Germinal center (tissue), 1 donor: ENCODE measurements at regions not wholly inside any gene's neighbourhood (a gene's known extent, or its start where the extent isn't known, plus 50 kb on each side); places are given as distances from the start of the nearest gene placed in this dataset.

Experiments used
- DNase-seq: peaks from one replicate; pipeline ENCODE4 v3.0.0; 2012; ENCODE audit warnings: mixed read lengths, low spot score

DNA sequence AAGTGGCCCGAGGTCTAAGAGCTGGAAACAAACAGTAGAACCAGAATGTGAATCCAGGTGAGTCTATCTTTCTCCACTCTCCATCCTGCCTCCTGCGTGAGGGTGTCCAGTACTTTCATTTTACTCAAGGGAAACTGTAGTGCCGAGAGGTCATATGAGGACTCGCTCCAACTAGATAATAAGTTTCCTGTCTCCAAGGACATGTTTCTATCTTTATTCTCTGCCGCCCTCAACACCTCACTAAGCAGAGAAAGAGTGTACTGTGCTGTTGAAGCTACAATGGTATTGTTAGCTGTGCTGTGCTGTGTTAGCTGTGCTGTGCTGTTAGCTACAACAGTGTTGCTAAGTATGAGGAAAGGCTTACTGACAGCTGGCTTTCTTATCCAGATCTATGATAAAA is 137.9 kb upstream of the COL8A1 start:
- DNase-seq = no peak

DNA sequence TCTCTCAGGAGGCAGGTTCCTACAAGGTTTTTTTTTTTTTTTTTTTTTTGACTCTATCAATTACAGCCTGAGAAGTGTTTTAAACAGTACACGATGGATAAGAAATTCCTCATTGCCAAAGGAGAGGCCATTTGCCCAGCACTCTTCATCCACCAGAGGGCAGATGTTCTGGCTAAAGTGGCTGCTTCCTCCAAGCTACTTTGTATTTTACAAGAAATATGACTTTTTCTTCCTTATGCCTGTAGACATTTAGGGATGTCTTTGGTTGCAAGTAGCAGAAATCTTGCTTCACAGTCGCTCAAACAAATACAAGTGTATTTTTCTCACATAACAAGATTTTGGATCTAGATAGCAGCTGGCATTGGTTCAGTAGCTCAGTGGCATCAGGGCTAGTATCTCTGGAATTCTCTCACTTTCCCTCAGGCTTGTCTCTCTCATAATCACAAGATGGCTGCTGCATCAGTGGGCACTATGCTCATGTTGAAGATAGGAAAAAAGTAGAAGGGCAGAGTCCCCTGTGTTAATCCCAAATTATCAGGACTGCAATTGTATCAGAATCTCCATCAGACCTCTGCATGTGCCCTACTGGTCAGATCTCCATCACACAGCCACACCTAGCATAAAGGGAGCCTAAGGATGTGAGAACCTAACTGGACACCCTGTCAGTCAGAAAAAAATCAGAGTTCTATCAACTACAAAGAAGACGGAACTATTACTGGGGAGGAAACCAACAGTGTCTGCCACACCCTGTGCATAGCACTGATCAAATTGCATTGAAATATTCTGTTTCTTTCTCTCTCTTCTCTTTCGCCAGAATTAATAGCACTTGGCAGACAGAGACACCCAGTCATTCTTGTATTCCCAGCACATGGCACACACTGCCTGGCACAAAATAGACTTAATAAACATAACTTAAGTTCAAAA is 138.9 kb upstream of the COL8A1 start:
- no peak for DNase-seq

DNA sequence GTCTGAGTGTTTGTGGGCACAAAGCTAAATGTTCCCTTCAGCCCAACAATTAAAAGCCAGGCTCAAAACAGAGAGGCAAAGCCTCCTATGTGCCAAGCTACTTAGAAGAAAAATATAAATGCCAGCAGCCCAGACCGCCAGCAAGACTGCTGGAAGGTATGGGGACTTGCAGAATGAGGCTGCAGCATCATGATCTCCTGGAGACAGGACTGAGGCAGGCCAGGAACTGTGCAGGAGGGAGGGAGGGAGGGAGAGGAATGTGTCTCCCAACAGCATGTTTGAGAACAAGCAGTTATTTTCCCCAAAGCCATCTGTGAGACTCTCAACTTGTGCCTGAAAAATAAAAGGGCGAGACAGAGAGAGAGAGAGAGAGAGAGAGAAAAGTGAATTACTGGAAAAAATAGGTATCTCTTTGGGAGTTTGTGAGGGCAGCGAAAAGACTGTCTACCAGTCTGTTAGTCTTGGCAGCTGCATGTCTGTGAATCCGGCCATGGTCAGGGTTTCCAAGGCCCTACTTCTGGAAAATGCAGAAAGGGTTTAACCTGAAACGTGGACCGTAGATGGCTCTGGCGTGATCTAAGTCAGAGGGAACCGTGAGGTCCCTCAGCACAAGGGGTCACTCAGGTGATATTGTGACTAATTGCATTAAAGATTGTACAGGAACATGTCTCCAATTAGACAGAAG is 139.7 kb upstream of the COL8A1 start:
- DNase-seq = no peak

DNA sequence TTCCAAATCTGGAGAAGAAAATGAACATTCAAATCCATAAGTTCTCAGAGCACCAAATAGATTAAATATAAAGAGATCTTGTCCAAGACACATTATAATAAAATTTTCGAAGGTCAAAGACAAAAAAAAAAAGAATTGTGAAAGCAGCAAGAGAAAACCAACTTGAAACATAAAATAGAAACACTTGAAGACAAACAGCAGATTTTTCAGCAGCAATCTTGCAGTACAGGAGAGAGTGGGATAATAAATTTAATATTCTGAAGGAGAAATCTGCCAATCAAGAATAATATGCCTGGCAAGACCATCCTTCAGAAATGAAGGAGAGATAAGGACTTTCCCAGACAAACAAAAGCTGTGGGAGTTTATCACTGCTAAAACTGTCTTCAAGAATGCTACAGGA is 150.5 kb upstream of the COL8A1 start:
- DNase-seq = no peak

DNA sequence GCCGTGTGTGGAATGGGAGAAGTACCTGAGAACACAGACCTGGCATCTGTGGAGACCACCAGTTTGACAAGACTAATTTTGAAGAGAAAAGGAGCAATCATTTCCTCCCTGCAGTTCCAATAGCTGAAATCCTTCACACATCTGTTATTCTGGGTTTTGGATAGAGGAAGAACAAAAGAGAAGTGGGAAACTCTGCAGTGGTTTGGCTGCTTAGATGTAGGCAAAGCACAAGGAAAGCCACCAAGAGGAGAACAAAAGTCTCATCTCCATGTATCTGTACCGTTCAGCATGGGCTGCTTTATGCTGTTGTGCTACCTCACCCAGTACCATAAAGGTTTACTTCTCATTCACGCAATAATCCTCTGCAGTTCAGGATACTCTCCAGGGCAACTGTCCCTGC is 153.1 kb upstream of the COL8A1 start:
- no peak for DNase-seq

DNA sequence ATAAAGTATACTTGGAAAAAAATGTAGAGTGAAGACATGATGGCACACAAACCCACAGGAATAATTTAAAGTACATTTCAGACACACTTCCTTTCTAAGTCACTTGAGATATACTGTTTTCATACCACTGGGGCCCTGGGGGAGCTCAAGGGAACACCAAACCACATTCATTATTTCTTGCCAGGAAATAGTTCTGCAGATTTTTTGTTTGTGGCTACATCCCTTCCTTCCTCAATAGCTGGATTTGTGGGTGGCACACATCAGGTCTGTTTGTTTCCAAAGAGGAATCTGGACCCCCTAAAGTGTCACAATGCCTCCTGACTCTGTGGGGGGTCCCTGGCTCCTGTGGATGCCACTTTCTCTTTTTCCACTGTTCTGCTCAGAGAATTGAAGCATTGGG is 153.5 kb upstream of the COL8A1 start:
- DNase-seq = no peak

DNA sequence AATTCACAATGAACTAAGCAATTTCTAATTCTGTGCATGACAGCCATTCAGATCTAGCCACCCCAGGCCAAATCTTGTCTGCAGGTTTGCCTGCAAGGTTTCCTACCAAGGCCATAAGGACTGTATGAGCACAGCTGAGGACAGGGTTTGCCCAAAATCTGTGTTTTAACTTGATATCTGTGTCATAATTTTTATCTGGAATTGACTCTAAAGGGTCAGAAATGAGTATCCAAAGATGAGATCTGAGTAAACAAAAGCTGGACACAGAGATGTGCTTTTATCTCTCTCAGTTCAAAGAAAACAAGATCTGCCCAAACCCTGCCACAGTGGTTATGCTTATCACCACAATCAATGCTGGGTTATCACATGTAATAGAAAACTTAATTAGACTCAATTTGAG is 154.6 kb upstream of the COL8A1 start:
- DNase-seq = no peak

DNA sequence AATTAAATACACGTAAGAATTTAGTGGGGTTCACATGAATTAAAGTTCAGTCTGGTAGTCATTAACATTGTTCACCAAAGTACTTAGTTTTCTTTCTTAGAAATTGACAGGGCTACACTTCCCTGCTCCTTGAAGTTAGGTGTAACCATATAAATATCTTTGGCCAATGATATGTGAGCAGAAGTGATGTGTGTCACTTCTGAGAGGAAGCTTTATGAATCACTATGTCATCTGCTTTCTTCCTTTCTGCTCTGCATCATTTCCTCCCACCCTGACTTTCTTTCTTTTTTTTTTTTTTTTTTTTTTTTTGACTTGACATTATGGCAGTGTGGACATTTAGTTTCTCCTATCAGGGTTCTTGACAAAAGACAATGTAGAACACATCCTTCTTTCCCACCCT is 156.2 kb upstream of the COL8A1 start:
- DNase-seq = no peak

DNA sequence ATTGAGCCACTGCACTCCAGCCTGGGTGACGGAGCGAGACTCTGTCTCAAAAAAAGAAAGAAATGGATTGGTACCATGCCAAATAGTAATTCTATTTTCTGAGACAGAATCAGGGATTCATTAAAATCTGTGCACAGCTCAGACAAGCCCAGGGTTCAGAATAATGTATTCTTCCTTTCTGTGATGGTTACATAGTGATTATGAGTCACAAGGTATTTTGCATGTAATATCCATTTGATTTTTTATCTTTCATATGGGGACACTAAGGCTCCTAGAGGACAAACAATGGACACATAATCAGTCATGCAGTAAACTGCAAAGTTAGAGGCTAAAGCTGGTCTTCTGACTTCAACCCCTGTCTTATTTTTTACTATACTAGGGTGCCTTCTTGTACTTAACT is 156.8 kb upstream of the COL8A1 start:
- no peak for DNase-seq

DNA sequence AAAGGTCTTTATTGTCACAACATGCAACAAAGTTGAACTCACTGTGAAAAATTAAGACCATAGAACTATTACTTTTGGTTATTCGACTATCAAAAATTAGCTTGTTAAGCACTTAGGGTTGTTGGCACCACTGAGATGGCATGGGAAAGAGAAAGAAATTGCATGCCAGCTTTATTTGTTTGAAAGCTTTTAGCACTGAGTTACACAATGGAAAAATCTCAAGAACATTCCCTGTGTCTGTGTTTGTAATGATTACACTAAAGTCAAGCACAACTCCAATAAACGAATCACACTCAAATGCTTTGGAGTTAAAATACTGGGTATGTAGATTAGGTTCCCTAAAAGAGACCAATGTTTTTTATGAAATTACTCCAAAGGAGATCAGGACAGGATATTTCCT is 158.6 kb upstream of the COL8A1 start:
- DNase-seq = no peak

DNA sequence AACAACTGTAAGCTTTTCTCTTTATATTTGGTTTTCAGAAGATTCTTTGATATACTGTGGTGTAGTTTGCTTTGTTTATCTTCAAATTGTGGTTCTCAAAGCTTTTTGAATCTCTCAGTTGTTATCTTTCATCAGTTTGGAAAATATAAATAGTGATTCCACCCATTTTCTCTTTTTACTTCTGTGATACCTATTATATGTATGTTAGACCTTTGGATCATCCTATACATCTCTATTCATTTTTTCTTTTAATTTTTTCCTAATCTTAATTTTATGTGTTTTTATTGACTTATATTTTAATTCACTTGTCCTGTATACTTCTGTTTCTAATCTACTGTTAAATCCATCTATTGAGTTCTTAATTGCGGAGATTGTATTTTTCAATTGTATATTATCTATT is 160.7 kb upstream of the COL8A1 start:
- DNase-seq = no peak

DNA sequence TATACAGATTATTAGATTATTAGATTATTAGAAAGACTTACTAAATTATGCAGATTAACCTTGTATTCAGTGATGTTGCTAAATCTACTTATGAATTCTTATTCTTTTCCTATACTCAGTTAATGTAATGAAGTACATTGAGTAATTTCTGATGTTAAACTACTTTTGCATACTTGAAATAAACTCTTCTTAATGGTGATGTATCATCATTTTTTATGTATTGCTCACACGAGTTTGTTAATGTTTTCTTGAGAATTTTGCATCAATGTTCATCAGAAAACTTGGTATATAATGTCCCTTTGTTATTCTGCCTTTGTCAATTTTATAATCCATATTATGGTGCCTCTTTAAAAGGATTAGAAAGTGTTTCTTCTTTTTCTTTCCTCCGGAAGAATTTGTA is 163.2 kb upstream of the COL8A1 start:
- no peak for DNase-seq

DNA sequence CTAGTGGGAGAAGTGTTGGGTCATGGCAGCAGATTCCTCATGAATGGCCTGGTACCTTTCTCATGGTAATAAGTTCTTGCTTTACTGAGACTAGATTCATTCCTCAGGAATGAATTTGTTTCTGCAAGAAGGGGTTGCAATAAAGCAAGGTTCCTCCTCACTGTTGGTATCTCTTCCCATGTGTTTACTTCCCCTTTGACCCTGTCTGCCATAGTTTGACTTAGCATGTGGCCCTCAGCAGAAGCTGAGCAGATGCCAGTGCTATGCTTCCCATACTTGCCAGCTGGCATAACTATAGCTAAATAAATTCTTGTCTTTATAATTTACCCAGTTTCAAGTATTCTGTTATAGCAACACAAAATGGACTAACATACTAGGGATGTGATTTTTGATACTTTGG is 163.6 kb upstream of the COL8A1 start:
- DNase-seq = no peak

DNA sequence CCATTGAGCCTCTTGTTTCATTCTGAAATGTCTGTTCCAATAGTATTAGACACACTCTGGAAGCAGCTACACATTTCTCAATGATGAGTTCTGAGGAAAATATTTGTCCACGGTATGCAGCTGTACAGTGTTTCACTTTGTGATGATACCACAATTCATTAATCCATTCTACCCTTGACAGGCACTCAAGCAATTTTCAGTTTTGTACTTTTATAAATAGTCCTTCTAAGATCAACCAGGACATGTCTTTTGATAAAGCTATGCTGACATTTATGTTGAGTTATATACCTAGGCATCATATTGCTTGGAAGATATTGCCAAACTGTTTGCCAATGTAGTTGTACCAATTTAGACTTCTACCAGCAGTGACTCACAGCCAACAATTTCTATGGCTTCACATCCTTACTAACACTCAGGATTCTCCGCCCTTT is 165.1 kb upstream of the COL8A1 start:
- DNase-seq = no peak

DNA sequence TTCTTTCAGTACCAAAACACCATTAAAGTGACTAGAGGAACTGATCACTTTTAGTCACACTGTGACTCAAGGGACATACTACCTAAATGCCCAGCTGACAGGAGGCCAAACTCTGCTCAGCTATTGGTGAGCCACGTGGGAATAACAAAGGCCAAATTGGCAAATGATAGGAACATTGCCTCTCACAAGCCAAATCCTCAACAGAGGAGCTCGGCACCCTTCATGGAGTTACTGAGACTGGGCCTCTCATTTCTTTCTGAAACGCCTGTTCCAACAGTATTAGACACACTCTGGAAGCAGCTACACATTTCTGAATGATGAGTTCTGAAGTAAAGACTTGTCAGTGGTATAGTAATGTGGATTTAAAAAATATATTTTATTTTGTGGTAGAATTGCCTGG is 166.0 kb upstream of the COL8A1 start:
- no peak for DNase-seq

DNA sequence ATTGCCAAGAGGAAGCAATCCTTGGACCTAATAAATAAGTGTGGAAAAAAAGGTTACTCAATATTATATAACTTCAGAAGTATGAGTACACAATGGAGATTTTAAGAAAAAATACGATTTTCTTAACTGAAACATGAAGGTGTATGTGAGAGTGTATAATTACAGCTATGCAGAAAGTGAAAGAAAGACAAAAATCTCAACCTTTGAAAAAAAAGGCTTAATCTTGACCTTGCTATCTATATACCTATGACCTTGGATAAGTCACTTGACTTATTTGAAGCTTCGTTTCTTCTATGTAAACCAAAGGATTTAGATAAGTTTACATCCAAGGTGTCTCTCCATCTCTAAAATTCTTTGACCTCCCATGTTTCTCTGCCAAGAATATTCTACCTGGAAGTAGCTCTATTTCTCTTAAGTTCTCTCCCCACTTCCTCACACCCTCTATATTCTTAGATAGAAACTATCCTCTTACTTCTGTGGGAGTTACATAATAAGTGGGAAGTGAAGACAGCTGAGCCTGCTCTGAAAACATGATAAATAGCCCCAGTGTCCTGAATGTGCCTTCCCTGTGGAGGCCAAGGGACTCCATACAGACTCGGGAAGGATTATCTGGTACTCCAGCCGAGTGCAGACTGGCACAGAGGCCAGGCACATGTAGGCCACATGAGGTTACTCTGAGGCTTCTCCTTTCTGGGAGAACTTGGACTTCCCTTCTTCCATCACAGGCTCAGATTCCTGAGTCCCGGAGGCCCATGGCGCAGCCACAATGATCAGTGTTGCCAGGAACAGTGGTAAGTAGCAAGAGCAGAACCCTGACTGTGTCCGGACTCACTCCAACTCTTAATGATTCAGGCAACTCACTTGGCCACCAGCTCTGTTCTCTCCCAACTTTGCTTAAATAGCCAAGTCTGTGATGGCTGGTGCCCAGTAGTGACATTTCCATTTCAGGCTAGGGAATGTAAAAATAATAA is 166.8 kb upstream of the COL8A1 start:
- no peak for DNase-seq

DNA sequence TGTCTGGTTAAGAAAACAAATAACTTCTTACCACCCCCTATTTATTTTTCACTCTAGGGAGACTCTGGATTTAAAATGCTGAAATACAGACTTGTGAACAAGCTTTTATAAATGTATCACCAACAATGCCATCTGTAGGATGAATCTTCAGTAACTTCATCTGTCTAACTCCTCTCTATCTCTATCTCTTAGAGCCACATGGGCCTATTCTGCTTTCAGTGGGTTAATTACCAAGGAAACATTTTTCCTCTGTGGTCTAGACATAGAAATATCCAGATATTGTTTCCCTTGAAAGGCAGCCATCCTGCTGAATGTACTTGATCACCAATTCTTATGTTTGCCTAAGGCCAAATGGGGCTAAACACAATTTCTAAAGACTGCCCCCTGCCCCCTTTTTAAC is 167.6 kb upstream of the COL8A1 start:
- DNase-seq = no peak

DNA sequence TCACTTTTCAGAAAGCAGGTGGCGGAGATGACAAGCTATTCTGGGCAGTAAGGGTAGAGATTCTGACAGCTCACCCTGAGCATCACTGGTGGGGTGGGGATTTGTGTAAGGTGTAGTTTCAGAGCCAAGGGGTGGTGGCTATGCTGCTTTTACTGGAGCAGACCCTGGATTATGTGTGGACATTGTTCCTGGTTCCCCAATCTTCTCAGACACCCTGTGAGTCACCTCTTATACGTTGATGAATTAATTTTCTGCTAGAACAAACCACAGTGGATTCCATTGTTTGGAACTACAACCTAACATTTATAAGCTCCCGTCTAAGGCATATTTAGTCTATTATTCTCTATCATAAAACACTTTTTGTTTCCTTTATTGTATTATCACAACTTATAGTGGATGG is 169.5 kb upstream of the COL8A1 start:
- DNase-seq = no peak

DNA sequence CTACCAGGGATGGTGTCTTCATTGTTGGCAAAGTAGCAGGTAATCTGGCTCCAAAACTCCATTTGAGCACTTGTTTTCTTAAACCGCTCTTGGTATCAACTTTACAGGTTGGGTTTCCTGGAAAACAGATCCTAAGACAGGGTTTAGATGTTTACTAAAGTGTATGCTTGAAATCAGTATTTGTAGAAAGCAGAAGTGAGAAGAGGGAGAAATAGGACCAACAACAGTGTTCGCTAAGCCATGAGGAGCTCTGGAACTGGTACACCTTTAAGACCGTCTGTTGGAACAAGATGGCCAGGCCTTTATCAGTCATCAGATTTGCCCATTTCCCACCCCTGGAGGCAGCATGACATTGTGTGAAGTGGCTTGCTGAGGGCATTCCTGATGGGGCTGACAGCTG is 171.0 kb upstream of the COL8A1 start:
- no peak for DNase-seq

DNA sequence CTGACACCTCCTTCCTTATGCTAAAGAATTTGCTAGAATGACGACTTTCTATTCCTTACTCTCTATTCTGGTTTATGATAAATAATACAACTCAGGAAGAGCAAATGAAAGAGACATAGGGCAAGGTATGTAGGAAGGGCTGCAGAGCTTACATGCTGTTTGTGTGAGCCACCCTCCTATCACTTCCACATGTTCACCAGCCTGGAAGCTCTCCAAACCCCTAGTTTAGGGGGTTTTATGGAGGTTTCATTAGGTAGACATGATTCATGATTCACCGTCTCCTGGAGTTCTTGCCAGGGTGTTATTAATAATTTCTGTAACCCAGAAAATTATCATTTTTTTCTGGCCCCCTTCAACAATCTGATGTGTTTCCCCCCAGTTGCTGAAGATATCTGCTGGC is 172.1 kb upstream of the COL8A1 start:
- DNase-seq = no peak

DNA sequence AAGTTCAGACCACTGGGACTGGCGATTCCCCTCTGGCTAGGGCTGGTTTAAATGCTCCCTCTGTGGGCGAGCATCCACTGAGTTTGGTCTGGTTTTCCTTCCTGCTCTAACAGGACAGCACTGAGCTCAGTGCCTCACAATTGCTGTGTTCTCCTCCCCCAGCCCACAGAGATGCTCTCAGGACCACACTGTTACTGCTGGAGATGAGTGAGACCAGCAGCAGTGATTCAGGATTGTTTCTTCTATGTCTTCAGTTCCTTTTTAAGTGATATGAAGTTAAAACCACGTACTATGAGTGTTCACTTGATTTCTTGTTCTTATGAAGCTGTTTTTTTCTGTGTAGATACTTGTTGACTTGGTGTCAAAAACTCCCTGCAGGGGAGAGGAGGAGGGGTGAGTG is 180.4 kb upstream of the COL8A1 start:
- DNase-seq = no peak

DNA sequence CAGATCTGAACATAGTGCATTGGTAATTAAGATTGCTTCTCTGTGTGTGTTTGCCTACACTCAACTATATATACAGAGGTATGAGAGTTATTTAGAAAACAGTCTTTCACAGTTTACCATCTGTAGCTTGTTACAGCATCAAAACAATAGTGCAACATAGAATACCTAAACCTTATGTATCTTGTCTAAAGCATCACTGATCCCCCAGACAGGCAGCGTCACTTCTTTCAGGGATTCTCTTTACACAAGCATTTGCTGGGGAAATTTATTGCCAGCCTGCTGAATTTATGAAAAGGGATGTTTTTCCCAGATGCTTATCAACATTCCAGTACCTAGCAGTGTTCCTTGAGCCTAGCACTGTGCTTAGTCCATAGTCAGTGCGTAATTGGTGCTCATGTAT is 195.8 kb upstream of the COL8A1 start:
- DNase-seq = no peak

DNA sequence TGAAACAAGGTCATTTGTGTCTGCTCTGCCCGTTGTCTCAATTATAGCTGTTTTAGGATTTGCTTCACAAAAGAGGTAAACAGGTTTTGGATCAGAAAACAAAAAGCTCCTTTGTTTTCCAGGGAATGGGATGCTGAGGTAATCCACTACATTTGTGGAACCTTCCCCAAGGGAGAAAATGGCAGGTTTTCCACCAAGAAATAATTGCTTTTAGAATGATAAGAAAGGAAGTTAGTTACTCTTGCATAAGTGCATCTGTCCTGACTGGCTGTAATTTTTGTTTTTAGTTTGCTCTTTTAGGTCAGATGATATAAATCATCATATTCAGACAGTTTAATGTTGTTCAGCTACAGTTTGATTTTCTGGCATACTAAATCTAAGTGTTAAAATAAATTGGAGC is 198.5 kb upstream of the COL8A1 start:
- DNase-seq = no peak
